Parathyroid adenoma (tissue), 2 donors: ENCODE measurements at regions not wholly inside any gene's neighbourhood (a gene's known extent, or its start where the extent isn't known, plus 50 kb on each side); places are given as distances from the start of the nearest gene placed in this dataset.

Experiments used
- H2AFZ ChIP-seq: fragments of 300-600 bp; sonication (generic); one replicate; pipeline ENCODE4 v1.7.0; 2017; ENCODE audit warnings: antibody characterized with exemption, mild to moderate bottlenecking
- H3K27ac ChIP-seq: fragments of 300-600 bp; sonication (generic); one replicate; pipeline ENCODE4 v1.7.0; 2017
- H3K27me3 ChIP-seq: fragments of 300-600 bp; sonication (generic); one replicate; pipeline ENCODE4 v1.7.0; 2017; ENCODE audit warnings: low read length; ENCODE audit not compliant: control insufficient read depth, insufficient read depth
- H3K36me3 ChIP-seq: fragments of 300-600 bp; sonication (generic); one replicate; pipeline ENCODE4 v1.7.0; 2017; ENCODE audit warnings: low read length; ENCODE audit not compliant: control insufficient read depth, insufficient read depth
- H3K4me1 ChIP-seq: fragments of 300-600 bp; sonication (generic); one replicate; pipeline ENCODE4 v1.7.0; 2017; ENCODE audit warnings: control low read depth
- H3K4me2 ChIP-seq: fragments of 300-600 bp; sonication (generic); one replicate; pipeline ENCODE4 v1.7.0; 2017; ENCODE audit warnings: low read length
- H3K4me3 ChIP-seq: fragments of 300-600 bp; sonication (generic); one replicate; pipeline ENCODE4 v1.7.0; 2017; ENCODE audit warnings: low read depth, low read length
- H3K79me2 ChIP-seq: fragments of 300-600 bp; sonication (generic); one replicate; pipeline ENCODE4 v1.7.0; 2017; ENCODE audit warnings: control low read depth
- H3K9ac ChIP-seq: fragments of 300-600 bp; sonication (generic); one replicate; pipeline ENCODE4 v1.7.0; 2017; ENCODE audit warnings: mild to moderate bottlenecking
- H3K9me3 ChIP-seq: fragments of 300-600 bp; sonication (generic); one replicate; pipeline ENCODE4 v1.7.0; 2017; ENCODE audit warnings: low read length; ENCODE audit not compliant: control insufficient read depth
- CTCF ChIP-seq: fragments of 300-600 bp; sonication (generic); IDR thresholded peaks from one replicate; pipeline ENCODE4 v1.7.0; 2017; ENCODE audit warnings: antibody characterized with exemption, mild to moderate bottlenecking
- donor health status: primary hyperparathyroidism.

- no peaks in the 10 kb centered on the region for H3K79me2 ChIP-seq
- H3K9ac ChIP-seq, result no peak overlapping the region
- no peak overlapping the region for H3K4me2 ChIP-seq
- peaks cover 13% of the 10 kb centered on the region for H3K4me1 ChIP-seq
- H3K4me3 ChIP-seq, result no peak overlapping the region
- H3K27me3 ChIP-seq, result no peaks in the 10 kb centered on the region
- no peak for TF ChIP-seq CTCF
- H3K9me3 ChIP-seq, result no peaks in the 10 kb centered on the region
- H3K36me3 ChIP-seq, result no peaks in the 10 kb centered on the region
- no peak overlapping the region for H2AFZ ChIP-seq
- H3K27ac ChIP-seq, result peak overlapping the region; percentile 39
These were observed 142.9 kb downstream of the TOMM20 start for GRCh38 chr1:234985516-234986294.

- no peaks in the 10 kb centered on the region for H3K79me2 ChIP-seq
- peaks cover 13% of the 10 kb centered on the region for H3K4me1 ChIP-seq
- no peaks in the 10 kb centered on the region for H3K36me3 ChIP-seq
- H3K9ac ChIP-seq, result no peak overlapping the region
- no peak overlapping the region for H3K4me3 ChIP-seq
- no peaks in the 10 kb centered on the region for H3K9me3 ChIP-seq
- H2AFZ ChIP-seq, result no peak overlapping the region
- no peak for TF ChIP-seq CTCF
- no peaks in the 10 kb centered on the region for H3K27me3 ChIP-seq
- H3K4me2 ChIP-seq, result no peak overlapping the region
- peak overlapping the region; percentile 39 for H3K27ac ChIP-seq
These were observed 143.6 kb downstream of the TOMM20 start for GRCh38 chr1:234985007-234985370.

DNA sequence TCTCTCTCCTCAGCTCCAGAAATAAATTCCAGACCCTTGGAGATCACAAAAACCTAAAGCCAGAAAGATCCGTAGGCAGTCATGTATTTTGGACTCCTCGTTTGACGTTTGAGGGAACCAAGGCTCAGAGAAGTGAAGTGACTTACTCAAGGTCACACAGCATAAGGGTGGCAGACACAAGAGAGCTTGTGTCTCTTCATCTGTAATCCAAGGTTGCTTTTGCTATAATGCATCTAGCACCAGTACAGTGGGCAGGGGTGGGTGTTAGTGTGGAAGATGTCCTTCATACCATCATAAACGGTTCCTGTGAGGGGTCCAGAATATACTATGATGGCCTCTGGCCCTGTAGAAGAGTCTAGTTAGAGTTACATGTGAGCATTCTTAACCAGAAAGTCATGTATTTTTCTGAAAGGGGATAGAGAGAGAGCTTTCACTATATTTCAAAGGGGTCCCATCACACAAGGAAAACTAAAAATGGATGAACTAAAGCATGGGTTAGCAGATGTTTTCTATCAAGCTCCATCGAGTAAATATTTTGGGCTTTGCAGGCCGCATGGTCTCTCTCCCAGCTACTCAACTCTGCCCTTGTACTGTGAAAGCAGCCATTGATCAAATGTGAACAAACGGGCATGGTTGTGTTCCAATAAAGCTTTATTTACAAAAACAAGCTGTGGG is 144.9 kb downstream of the TOMM20 start:
- Histone ChIP-seq H3K9ac (no peak overlapping the region), H3K36me3 (no peaks in the 10 kb centered on the region), H3K4me1 (peaks cover 13% of the 10 kb centered on the region), H3K27me3 (no peaks in the 10 kb centered on the region), H2AFZ (no peak overlapping the region), H3K4me3 (no peak overlapping the region), H3K9me3 (no peaks in the 10 kb centered on the region), H3K27ac (no peak overlapping the region), H3K4me2 (no peak overlapping the region), H3K79me2 (no peaks in the 10 kb centered on the region)
- no peak for TF ChIP-seq CTCF

GRCh38 chr1:234981758-234982157 is 146.9 kb downstream of the TOMM20 start:
- peak overlapping the region; percentile 80 for H3K27ac ChIP-seq
- no peaks in the 10 kb centered on the region for H3K79me2 ChIP-seq
- H3K4me3 ChIP-seq, result no peak overlapping the region
- peaks cover 3% of the 10 kb centered on the region for H3K4me1 ChIP-seq
- no peak overlapping the region for H2AFZ ChIP-seq
- H3K9me3 ChIP-seq, result no peaks in the 10 kb centered on the region
- no peak overlapping the region for H3K4me2 ChIP-seq
- no peaks in the 10 kb centered on the region for H3K27me3 ChIP-seq
- no peak for TF ChIP-seq CTCF
- no peaks in the 10 kb centered on the region for H3K36me3 ChIP-seq
- no peak overlapping the region for H3K9ac ChIP-seq
